Liver (tissue), 8 donors: ENCODE measurements at regions not wholly inside any gene's neighbourhood (a gene's known extent, or its start where the extent isn't known, plus 50 kb on each side); places are given as distances from the start of the nearest gene placed in this dataset.

Experiments
- DNase-seq: peaks from one replicate; pipeline ENCODE4 v3.0.0-alpha.2; 2017; ENCODE audit warnings: low spot score
- H3K27ac ChIP-seq, 2 donors: one replicate each; pipeline ENCODE4 v1.7.0; 2013; ENCODE audit warnings: inconsistent platforms in 2 of 2, low read length in 2 of 2, control low read depth in 1 of 2, low read depth in 1 of 2, mild to moderate bottlenecking in 1 of 2
- H3K27me3 ChIP-seq, 4 donors: one replicate each; pipeline versions ENCODE4 v1.6.1 to v1.7.0; 2013; ENCODE audit warnings: low read length in 3 of 4, inconsistent platforms in 1 of 4, mild to moderate bottlenecking in 1 of 4, moderate library complexity in 1 of 4; ENCODE audit not compliant: control insufficient read depth in 4 of 4, insufficient read depth in 4 of 4
- H3K36me3 ChIP-seq, 4 donors: one replicate each; pipeline versions ENCODE4 v1.6.1 to v1.7.0; 2013; ENCODE audit warnings: low read length in 3 of 4, mild to moderate bottlenecking in 3 of 4, low read depth in 1 of 4, moderate library complexity in 1 of 4; ENCODE audit not compliant: control insufficient read depth in 4 of 4, insufficient read depth in 3 of 4
- H3K4me1 ChIP-seq, 4 donors: one replicate each; pipeline versions ENCODE4 v1.6.1 to v1.7.0; 2013; ENCODE audit warnings: low read length in 3 of 4, mild to moderate bottlenecking in 3 of 4, moderate library complexity in 1 of 4; ENCODE audit not compliant: control insufficient read depth in 4 of 4, insufficient read depth in 4 of 4
- H3K4me3 ChIP-seq, 3 donors: one replicate each; pipeline versions ENCODE4 v1.6.1 to v1.7.0; 2013; ENCODE audit warnings: low read length in 3 of 3, control low read depth in 1 of 3, low read depth in 1 of 3, mild to moderate bottlenecking in 1 of 3
- H3K9ac ChIP-seq, 2 donors: one replicate each; pipeline ENCODE4 v1.7.0; 2013; ENCODE audit warnings: low read length in 2 of 2, mild to moderate bottlenecking in 2 of 2, moderate library complexity in 2 of 2, control low read depth in 1 of 2, low read depth in 1 of 2
- H3K9me3 ChIP-seq, 4 donors: one replicate each; pipeline versions ENCODE4 v1.6.1 to v1.7.0; 2013; ENCODE audit warnings: low read length in 3 of 4; ENCODE audit not compliant: control insufficient read depth in 4 of 4
- ATF3 ChIP-seq: IDR thresholded peaks from 2 replicates; pipeline ENCODE4 v1.6.1; 2016; ENCODE audit warnings: antibody characterized with exemption
- CTCF ChIP-seq: fragments of 150-350 bp; IDR thresholded peaks from 2 replicates; pipeline ENCODE4 v1.5.1; 2017; ENCODE audit warnings: improper control_type of control experiment, low read depth, low read length; ENCODE audit not compliant: missing input control
- EGR1 ChIP-seq, 2 donors: IDR thresholded peaks; 2 replicates each; pipeline ENCODE4 v1.6.1; 2016 to 2018; ENCODE audit warnings: antibody characterized with exemption in 2 of 2, low read depth in 2 of 2
- FOXA1 ChIP-seq: IDR thresholded peaks from 2 replicates; pipeline ENCODE4 v1.6.1; 2016; ENCODE audit warnings: antibody characterized with exemption
- FOXA2 ChIP-seq: IDR thresholded peaks from 2 replicates; pipeline ENCODE4 v1.6.1; 2016; ENCODE audit warnings: antibody characterized with exemption
- GABPA ChIP-seq, 2 donors: IDR thresholded peaks in 1 of 2; conservative IDR thresholded peaks in 1 of 2; 2 replicates each; pipeline ENCODE4 v1.6.1; 2016; ENCODE audit warnings: antibody characterized with exemption in 2 of 2, mild to moderate bottlenecking in 1 of 2, moderate library complexity in 1 of 2
- HNF4G ChIP-seq: IDR thresholded peaks from 2 replicates; pipeline ENCODE4 v1.6.1; 2016; ENCODE audit warnings: antibody characterized with exemption
- JUND ChIP-seq, 2 donors: IDR thresholded peaks; 2 replicates each; pipeline ENCODE4 v1.6.1; 2016; ENCODE audit warnings: antibody characterized with exemption in 2 of 2
- MAX ChIP-seq: IDR thresholded peaks from 2 replicates; pipeline ENCODE4 v1.6.1; 2016; ENCODE audit warnings: antibody characterized with exemption
- NR2F2 ChIP-seq: IDR thresholded peaks from 2 replicates; pipeline ENCODE4 v1.6.1; 2016; ENCODE audit warnings: antibody characterized with exemption
- RAD21 ChIP-seq, 2 donors: IDR thresholded peaks; 2 replicates each; pipeline ENCODE4 v1.6.1; 2016; ENCODE audit warnings: antibody characterized with exemption in 2 of 2, mild to moderate bottlenecking in 2 of 2
- REST ChIP-seq: IDR thresholded peaks from 2 replicates; pipeline ENCODE4 v1.6.1; 2016; ENCODE audit warnings: antibody characterized with exemption, mild to moderate bottlenecking
- RXRA ChIP-seq, 2 donors: IDR thresholded peaks; 2 replicates each; pipeline ENCODE4 v1.6.1; 2017 to 2018; ENCODE audit warnings: antibody characterized with exemption in 2 of 2, mild to moderate bottlenecking in 1 of 2
- SP1 ChIP-seq: IDR thresholded peaks from 2 replicates; pipeline ENCODE4 v1.6.1; 2018; ENCODE audit warnings: antibody characterized with exemption, mild to moderate bottlenecking
- YY1 ChIP-seq: IDR thresholded peaks from 2 replicates; pipeline ENCODE4 v1.6.1; 2016; ENCODE audit warnings: antibody characterized with exemption, mild to moderate bottlenecking
- ZBTB33 ChIP-seq: IDR thresholded peaks from 2 replicates; pipeline ENCODE4 v1.6.1; 2016; ENCODE audit warnings: antibody characterized with exemption
- WGBS: extraction: QIAGEN DNeasy Blood & Tissue Kit; methylation state at CpG from one replicate; pipeline ENCODE4 v1.1.7; 2013; 5-methylcytosine and 5-hydroxymethylcytosine counted together
- donor health status: healthy.
- donor health status: healthy.
- donor health status: healthy.
- donor health status: healthy.
- donor health status: healthy.

- Histone ChIP-seq H3K4me1 (no peaks in the 10 kb centered on the region), H3K4me3 (no peak overlapping the region), H3K27ac (no peak overlapping the region), H3K9me3 (no peaks in the 10 kb centered on the region), H3K36me3 (no peaks in the 10 kb centered on the region), H3K27me3 (no peaks in the 10 kb centered on the region), H3K9ac (no peak overlapping the region)
- 75% methylated on average over 6 of the region's 6 CpGs for WGBS
- no peak for DNase-seq
- TF ChIP-seq GABPA (IDR thresholded peaks at IDR 0.05 in 1 of 2, conservative IDR thresholded peaks at IDR 0.05 in 1 of 2), result no peak
- no peak for TF ChIP-seq NR2F2
- no peak for TF ChIP-seq FOXA2
- no peak for TF ChIP-seq REST
- no peak for TF ChIP-seq HNF4G
These were observed 1671.5 kb upstream of the SLC10A2 start for GRCh38 chr13:104737713-104738112.

- no peaks in the 10 kb centered on the region for H3K4me1 ChIP-seq
- H3K9me3 ChIP-seq, result no peaks in the 10 kb centered on the region
- WGBS, result 57% methylated on average over 1 of the region's 1 CpG
- no peaks in the 10 kb centered on the region for H3K27me3 ChIP-seq
- TF ChIP-seq JUND (IDR thresholded peaks at IDR 0.05) (no peak), MAX (no peak), ATF3 (no peak), RXRA (IDR thresholded peaks at IDR 0.05) (no peak), ZBTB33 (no peak), FOXA1 (no peak), FOXA2 (no peak), EGR1 (IDR thresholded peaks at IDR 0.05; ENCODE audit: low read depth in 2 of 2) (no peak), CTCF (no peak), NR2F2 (no peak), YY1 (no peak), RAD21 (IDR thresholded peaks at IDR 0.05) (no peak), SP1 (no peak)
- H3K4me3 ChIP-seq, result no peak overlapping the region
- no peak overlapping the region for H3K27ac ChIP-seq
- no peak overlapping the region for H3K9ac ChIP-seq
- DNase-seq, result no peak
- no peaks in the 10 kb centered on the region for H3K36me3 ChIP-seq
These were observed 1667.2 kb upstream of the SLC10A2 start for GRCh38 chr13:104733427-104733826.
